Gastrocnemius medialis (tissue), 4 donors: ENCODE measurements at regions not wholly inside any gene's neighbourhood (a gene's known extent, or its start where the extent isn't known, plus 50 kb on each side); places are given as distances from the start of the nearest gene placed in this dataset.

ENCODE experiments used
- ATAC-seq, 2 donors: fragments of 150-250 bp; one replicate each; pipeline ENCODE4 v1.9.1; 2016
- DNase-seq, 2 donors: peaks; one replicate each; pipeline ENCODE4 v3.0.0-alpha.2; 2019
- H3K27ac ChIP-seq, 4 donors: fragments of 200-600 bp; sonication (generic); 1 replicate in 1 of 4; 2 replicates in 3 of 4; pipeline ENCODE4 v1.5.1; 2016 to 2018; ENCODE audit warnings: mild to moderate bottlenecking in 2 of 4, moderate library complexity in 1 of 4
- H3K27me3 ChIP-seq, 3 donors: fragments of 200-600 bp; sonication (generic) in 2 of 3; 1 replicate in 1 of 3; 2 replicates in 2 of 3; pipeline versions ENCODE4 v1.5.1 to v1.6.0; 2016 to 2019; ENCODE audit warnings: mild to moderate bottlenecking in 1 of 3, moderate library complexity in 1 of 3
- H3K36me3 ChIP-seq, 2 donors: fragments of 200-600 bp; sonication (generic) in 1 of 2; one replicate each; pipeline ENCODE4 v1.5.1; 2017 to 2018
- H3K4me1 ChIP-seq, 2 donors: fragments of 200-600 bp; sonication (generic) in 1 of 2; one replicate each; pipeline ENCODE4 v1.5.1; 2016 to 2017; ENCODE audit warnings: mild to moderate bottlenecking in 2 of 2
- H3K4me3 ChIP-seq, 4 donors: fragments of 200-600 bp; sonication (generic) in 3 of 4; 1 replicate in 1 of 4; 2 replicates in 3 of 4; pipeline ENCODE4 v1.5.1; 2016 to 2019; ENCODE audit warnings: mild to moderate bottlenecking in 2 of 4
- H3K9me3 ChIP-seq, 3 donors: fragments of 200-600 bp; sonication (generic) in 2 of 3; 1 replicate in 1 of 3; 2 replicates in 2 of 3; pipeline ENCODE4 v1.5.1; 2016 to 2019
- CTCF ChIP-seq, 5 experiments: fragments of 450-650 bp in 3 of 5; fragments of 200-600 bp in 2 of 5; sonication (generic) in 2 of 5; IDR thresholded peaks in 4 of 5; conservative IDR thresholded peaks in 1 of 5; 1 replicate in 4 of 5; 2 replicates in 1 of 5; pipeline ENCODE4 v1.5.1; 2016 to 2019; ENCODE audit warnings: antibody characterized with exemption in 5 of 5, mild to moderate bottlenecking in 3 of 5, moderate library complexity in 3 of 5
- POLR2A ChIP-seq, 2 donors: fragments of 450-650 bp; IDR thresholded peaks; one replicate each; pipeline ENCODE4 v1.6.1; 2017; ENCODE audit warnings: antibody characterized with exemption in 2 of 2, mild to moderate bottlenecking in 2 of 2, moderate library complexity in 2 of 2
- in situ Hi-C, 4 donors: fragments of 200-750 bp; cut with MboI; loops; one replicate each; pipeline versions ENCODE4 v1.15.0 to v1.8.0; 2017; ENCODE audit warnings: low sequenced_read_pairs in 4 of 4
- intact Hi-C: fragments of 100-400 bp; cut with DNase I; formaldehyde crosslinking; loops from one replicate; pipeline ENCODE4 v1.15.1; 2023; ENCODE audit warnings: low total_unique reads

GRCh38 chr3:55297245-55297644 is 189.9 kb downstream of the WNT5A start:
- H3K9me3 ChIP-seq: no peaks in the 10 kb centered on the region
- no peak for DNase-seq
- no peak overlapping the region for H3K4me3 ChIP-seq
- in situ Hi-C loops: no loop called here
- TF ChIP-seq CTCF (IDR thresholded peaks at IDR 0.05 in 4 of 5, conservative IDR thresholded peaks at IDR 0.05 in 1 of 5) (no peak), POLR2A (IDR thresholded peaks at IDR 0.05) (no peak)
- no peaks in the 10 kb centered on the region for H3K36me3 ChIP-seq
- ATAC-seq: no peak
- H3K4me1 ChIP-seq: no peaks in the 10 kb centered on the region
- H3K27me3 ChIP-seq: no peaks in the 10 kb centered on the region
- intact Hi-C loops: no loop called here
- no peak overlapping the region for H3K27ac ChIP-seq

- no peak for TF ChIP-seq POLR2A (IDR thresholded peaks at IDR 0.05)
- no peak for TF ChIP-seq CTCF (IDR thresholded peaks at IDR 0.05 in 4 of 5, conservative IDR thresholded peaks at IDR 0.05 in 1 of 5)
- ATAC-seq (no peak), DNase-seq (no peak)
- intact Hi-C loops: no loop called here
- no peaks in the 10 kb centered on the region for H3K9me3 ChIP-seq
- H3K36me3 ChIP-seq: no peaks in the 10 kb centered on the region
- H3K4me3 ChIP-seq: no peak overlapping the region
- no peaks in the 10 kb centered on the region for H3K27me3 ChIP-seq
- no peak overlapping the region for H3K27ac ChIP-seq
- H3K4me1 ChIP-seq: no peaks in the 10 kb centered on the region
- in situ Hi-C loops: no loop called here
Observed at GRCh38 chr3:55296791-55297190, 190.3 kb downstream of the WNT5A start.

- in situ Hi-C loops (no loop called here), intact Hi-C loops (no loop called here)
- no peak overlapping the region for H3K27ac ChIP-seq
- no peaks in the 10 kb centered on the region for H3K9me3 ChIP-seq
- no peak overlapping the region for H3K4me3 ChIP-seq
- no peak for TF ChIP-seq POLR2A (IDR thresholded peaks at IDR 0.05)
- no peak for TF ChIP-seq CTCF (IDR thresholded peaks at IDR 0.05 in 4 of 5, conservative IDR thresholded peaks at IDR 0.05 in 1 of 5)
- H3K27me3 ChIP-seq: no peaks in the 10 kb centered on the region
- no peak for ATAC-seq
- no peaks in the 10 kb centered on the region for H3K36me3 ChIP-seq
- H3K4me1 ChIP-seq: no peaks in the 10 kb centered on the region
- DNase-seq: no peak
Observed at GRCh38 chr3:55296030-55296429, 191.1 kb downstream of the WNT5A start.

- ATAC-seq: no peak
- Histone ChIP-seq H3K27ac (no peak overlapping the region), H3K36me3 (no peaks in the 10 kb centered on the region), H3K4me3 (no peak overlapping the region), H3K9me3 (no peaks in the 10 kb centered on the region), H3K27me3 (no peaks in the 10 kb centered on the region), H3K4me1 (no peaks in the 10 kb centered on the region)
- no peak for TF ChIP-seq CTCF (IDR thresholded peaks at IDR 0.05 in 4 of 5, conservative IDR thresholded peaks at IDR 0.05 in 1 of 5)
- TF ChIP-seq POLR2A (IDR thresholded peaks at IDR 0.05): no peak
- in situ Hi-C loops (no loop called here), intact Hi-C loops (no loop called here)
- DNase-seq: no peak
Observed at GRCh38 chr3:55294557-55294956, 192.5 kb downstream of the WNT5A start.

- no peak for ATAC-seq
- DNase-seq: no peak
- H3K4me3 ChIP-seq: no peak overlapping the region
- TF ChIP-seq POLR2A (IDR thresholded peaks at IDR 0.05): no peak
- TF ChIP-seq CTCF (IDR thresholded peaks at IDR 0.05 in 4 of 5, conservative IDR thresholded peaks at IDR 0.05 in 1 of 5): no peak
- H3K27ac ChIP-seq: no peak overlapping the region
- in situ Hi-C loops: no loop called here
- H3K36me3 ChIP-seq: no peaks in the 10 kb centered on the region
- no peaks in the 10 kb centered on the region for H3K27me3 ChIP-seq
- intact Hi-C loops: no loop called here
- H3K4me1 ChIP-seq: no peaks in the 10 kb centered on the region
- no peaks in the 10 kb centered on the region for H3K9me3 ChIP-seq
Observed at GRCh38 chr3:55292360-55292759, 194.7 kb downstream of the WNT5A start.
